Fibroblast of the aortic adventitia (primary cell): ENCODE measurements at regions not wholly inside any gene's neighbourhood (a gene's known extent, or its start where the extent isn't known, plus 50 kb on each side); places are given as distances from the start of the nearest gene placed in this dataset.

Experiments
- DNase-seq: peaks from one replicate; pipeline ENCODE4 v3.0.0-alpha.2; 2010; ENCODE audit warnings: low read depth
- H3K4me3 ChIP-seq: 2 replicates; pipeline ENCODE4 v1.5.1; 2011; ENCODE audit warnings: low read depth, mild to moderate bottlenecking, control low read depth, low read length, moderate library complexity
- TF ChIP-seq, protein P1 (sequence below): IDR thresholded peaks from 2 replicates; pipeline ENCODE4 v1.5.1; 2011; ENCODE audit warnings: mild to moderate bottlenecking, low read length, control low read depth, inconsistent platforms; ENCODE audit not compliant: insufficient read depth

- no peak for DNase-seq
- TF ChIP-seq, protein P1, sequence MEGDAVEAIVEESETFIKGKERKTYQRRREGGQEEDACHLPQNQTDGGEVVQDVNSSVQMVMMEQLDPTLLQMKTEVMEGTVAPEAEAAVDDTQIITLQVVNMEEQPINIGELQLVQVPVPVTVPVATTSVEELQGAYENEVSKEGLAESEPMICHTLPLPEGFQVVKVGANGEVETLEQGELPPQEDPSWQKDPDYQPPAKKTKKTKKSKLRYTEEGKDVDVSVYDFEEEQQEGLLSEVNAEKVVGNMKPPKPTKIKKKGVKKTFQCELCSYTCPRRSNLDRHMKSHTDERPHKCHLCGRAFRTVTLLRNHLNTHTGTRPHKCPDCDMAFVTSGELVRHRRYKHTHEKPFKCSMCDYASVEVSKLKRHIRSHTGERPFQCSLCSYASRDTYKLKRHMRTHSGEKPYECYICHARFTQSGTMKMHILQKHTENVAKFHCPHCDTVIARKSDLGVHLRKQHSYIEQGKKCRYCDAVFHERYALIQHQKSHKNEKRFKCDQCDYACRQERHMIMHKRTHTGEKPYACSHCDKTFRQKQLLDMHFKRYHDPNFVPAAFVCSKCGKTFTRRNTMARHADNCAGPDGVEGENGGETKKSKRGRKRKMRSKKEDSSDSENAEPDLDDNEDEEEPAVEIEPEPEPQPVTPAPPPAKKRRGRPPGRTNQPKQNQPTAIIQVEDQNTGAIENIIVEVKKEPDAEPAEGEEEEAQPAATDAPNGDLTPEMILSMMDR, result no peak
- no peak overlapping the region for H3K4me3 ChIP-seq
These were observed 145.0 kb upstream of the SOX4 start for GRCh38 chr6:21448485-21449109.

- H3K4me3 ChIP-seq, result no peak overlapping the region
- TF ChIP-seq, protein P1, result no peak
- no peak for DNase-seq
These were observed 143.4 kb upstream of the SOX4 start for GRCh38 chr6:21450149-21450548.

- no peak overlapping the region for H3K4me3 ChIP-seq
- DNase-seq, result no peak
- TF ChIP-seq, protein P1, result no peak
These were observed 142.9 kb upstream of the SOX4 start for GRCh38 chr6:21450628-21451027.

DNA sequence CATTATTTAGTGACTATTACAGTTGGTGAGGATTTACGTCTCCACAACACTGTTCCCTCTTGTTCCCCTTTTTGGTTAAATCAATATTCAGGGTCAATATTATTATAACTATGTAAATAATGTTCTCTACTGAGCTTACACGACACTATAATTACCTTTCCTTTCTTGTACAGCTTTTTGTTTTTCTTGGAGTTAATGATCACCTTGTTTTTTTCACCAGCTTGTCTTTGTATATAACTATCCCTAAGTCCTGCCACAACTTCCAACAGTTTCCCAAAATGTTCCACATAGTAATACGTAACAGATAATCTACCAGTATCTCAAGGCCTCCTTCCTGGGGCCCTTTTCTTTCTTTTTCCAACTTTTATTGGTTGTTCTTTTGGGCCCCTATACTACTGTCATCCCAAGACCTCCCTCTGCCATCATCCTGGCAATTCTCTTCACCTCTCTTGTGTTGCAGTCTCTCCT is 142.0 kb upstream of the SOX4 start:
- DNase-seq, result no peak
- H3K4me3 ChIP-seq, result no peak overlapping the region
- TF ChIP-seq, protein P1, result no peak

- TF ChIP-seq, protein P1, result no peak
- no peak overlapping the region for H3K4me3 ChIP-seq
- no peak for DNase-seq
These were observed 139.3 kb upstream of the SOX4 start for GRCh38 chr6:21454262-21454661.

DNA sequence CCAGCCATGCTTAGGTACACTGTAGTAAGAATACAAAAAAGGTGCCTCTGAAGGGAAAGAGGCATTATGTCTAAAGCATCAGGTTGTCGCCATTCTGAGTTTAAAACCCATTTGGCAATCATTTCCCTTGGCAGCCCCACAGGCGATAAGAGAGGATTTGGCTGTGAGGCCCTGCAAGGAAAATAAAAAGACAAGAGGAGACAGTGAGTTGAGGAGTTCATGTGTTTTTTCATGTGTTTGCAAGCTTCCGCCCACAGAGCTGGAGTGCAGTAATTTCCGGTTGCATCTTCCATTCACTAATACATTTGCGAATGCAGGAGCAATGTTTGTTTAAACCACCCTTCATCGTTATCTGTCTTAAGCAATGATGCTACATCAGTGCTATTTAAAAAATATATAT is 138.5 kb upstream of the SOX4 start:
- DNase-seq, result no peak
- H3K4me3 ChIP-seq, result no peak overlapping the region
- TF ChIP-seq, protein P1, result no peak

DNA sequence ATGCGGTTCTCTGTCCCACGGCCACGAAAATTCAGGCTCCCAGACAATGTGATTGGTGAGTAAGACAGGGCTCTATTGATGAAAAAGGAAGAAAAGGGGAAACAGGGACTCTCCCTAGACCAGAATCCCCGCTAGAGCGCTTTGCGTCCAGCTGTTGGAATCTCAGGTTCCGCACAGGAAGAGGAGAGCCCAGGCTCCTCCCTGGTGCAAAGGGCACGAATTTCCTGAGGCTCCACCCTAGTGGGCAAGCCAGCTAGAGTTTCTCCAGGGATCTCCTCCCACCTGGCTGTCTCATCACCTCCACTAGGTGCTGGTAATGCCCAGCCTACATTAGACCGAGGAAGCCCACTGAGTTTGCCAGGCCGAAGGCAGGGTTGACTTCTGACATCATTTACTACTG is 135.9 kb upstream of the SOX4 start:
- TF ChIP-seq, protein P1, result no peak
- no peak for DNase-seq
- no peak overlapping the region for H3K4me3 ChIP-seq
